HG03159 (cell line): ENCODE measurements at regions not wholly inside any gene's neighbourhood (a gene's known extent, or its start where the extent isn't known, plus 50 kb on each side); places are given as distances from the start of the nearest gene placed in this dataset.
"Not testable (repeated sequence)": the region's sequence is repeated elsewhere in the genome, so short reads cannot be mapped to it uniquely, and the experiment has no call there.

Source experiments
- ATAC-seq: cut with Tn5 transposase; IDR thresholded peaks from one replicate; pipeline ENCODE4 v1.9.1; 2021; ENCODE audit warnings: mild to moderate bottlenecking, moderate library complexity; ENCODE audit not compliant: unreplicated experiment

- ATAC-seq, result no peak
These were observed 914.2 kb upstream of the CDH6 start for GRCh38 chr5:30279237-30279636.

GRCh38 chr5:30267026-30267425 lies 926.5 kb upstream of the CDH6 start:
- ATAC-seq, result no peak

- no peak for ATAC-seq
These were observed 954.0 kb upstream of the CDH6 start for GRCh38 chr5:30239331-30240022.

- no peak for ATAC-seq
These were observed 956.3 kb upstream of the CDH6 start for GRCh38 chr5:30237189-30237588.

GRCh38 chr5:30209755-30210154 lies 983.7 kb upstream of the CDH6 start:
- no peak for ATAC-seq

- no peak for ATAC-seq
These were observed 995.8 kb upstream of the CDH6 start for GRCh38 chr5:30197662-30198061.

- ATAC-seq, result no peak
These were observed 998.5 kb upstream of the CDH6 start for GRCh38 chr5:30195036-30195435.

- ATAC-seq, result no peak
These were observed 998.9 kb upstream of the CDH6 start for GRCh38 chr5:30194595-30194994.

- no peak for ATAC-seq
These were observed 1009.7 kb upstream of the CDH6 start for GRCh38 chr5:30183795-30184194.

- ATAC-seq, result no peak
These were observed 1037.3 kb upstream of the CDH6 start for GRCh38 chr5:30156156-30156555.

GRCh38 chr5:30152431-30152830 lies 1041.1 kb upstream of the CDH6 start:
- ATAC-seq, result no peak

GRCh38 chr5:30150231-30150630 lies 1043.3 kb upstream of the CDH6 start:
- no peak for ATAC-seq

GRCh38 chr5:30149526-30149925 lies 1044.0 kb upstream of the CDH6 start:
- ATAC-seq, result no peak

GRCh38 chr5:30147976-30148375 lies 1045.5 kb upstream of the CDH6 start:
- ATAC-seq, result no peak

GRCh38 chr5:30144059-30144458 lies 1049.4 kb upstream of the CDH6 start:
- not testable (repeated sequence) for ATAC-seq

- ATAC-seq, result no peak
These were observed 1051.1 kb upstream of the CDH6 start for GRCh38 chr5:30142432-30142831.

- no peak for ATAC-seq
These were observed 1072.4 kb upstream of the CDH6 start for GRCh38 chr5:30121043-30121442.

GRCh38 chr5:30117135-30117534 lies 1076.4 kb upstream of the CDH6 start:
- ATAC-seq, result no peak

GRCh38 chr5:30113542-30113941 lies 1079.9 kb upstream of the CDH6 start:
- no peak for ATAC-seq

- ATAC-seq, result no peak
These were observed 1080.6 kb upstream of the CDH6 start for GRCh38 chr5:30112867-30113266.

- no peak for ATAC-seq
These were observed 1085.4 kb upstream of the CDH6 start for GRCh38 chr5:30108051-30108450.

GRCh38 chr5:30106596-30106995 lies 1086.9 kb upstream of the CDH6 start:
- ATAC-seq, result no peak

- no peak for ATAC-seq
These were observed 1088.5 kb upstream of the CDH6 start for GRCh38 chr5:30104872-30105596.
